HG02938 (cell line): ENCODE measurements at regions not wholly inside any gene's neighbourhood (a gene's known extent, or its start where the extent isn't known, plus 50 kb on each side); places are given as distances from the start of the nearest gene placed in this dataset.
"Not testable (repeated sequence)": the region's sequence is repeated elsewhere in the genome, so short reads cannot be mapped to it uniquely, and the experiment has no call there.

Source experiments
- ATAC-seq: cut with Tn5 transposase; IDR thresholded peaks from one replicate; pipeline ENCODE4 v1.9.1; 2021; ENCODE audit warnings: mild to moderate bottlenecking, moderate library complexity; ENCODE audit not compliant: unreplicated experiment

- no peak for ATAC-seq
Observed at GRCh38 chr20:51189814-51190782, 167.2 kb upstream of the KCNG1 start.

- no peak for ATAC-seq
Observed at GRCh38 chr20:51188941-51189340, 166.0 kb upstream of the KCNG1 start.

- no peak for ATAC-seq
Observed at GRCh38 chr20:51187261-51187660, 164.4 kb upstream of the KCNG1 start.

GRCh38 chr20:51185861-51186260, 163.0 kb upstream of the KCNG1 start:
- ATAC-seq: no peak

- ATAC-seq: no peak
Observed at GRCh38 chr20:51185277-51185676, 162.4 kb upstream of the KCNG1 start.

GRCh38 chr20:51184289-51184688, 161.4 kb upstream of the KCNG1 start:
- no peak for ATAC-seq

- no peak for ATAC-seq
Observed at GRCh38 chr20:51183451-51183850, 160.5 kb upstream of the KCNG1 start.

- ATAC-seq: no peak
Observed at GRCh38 chr20:51182571-51182970, 159.7 kb upstream of the KCNG1 start.

GRCh38 chr20:51178153-51178552, 155.2 kb upstream of the KCNG1 start:
- no peak for ATAC-seq

- no peak for ATAC-seq
Observed at GRCh38 chr20:51176876-51177275, 154.0 kb upstream of the KCNG1 start.

- ATAC-seq: no peak
Observed at GRCh38 chr20:51176446-51176845, 153.5 kb upstream of the KCNG1 start.

- ATAC-seq: no peak
Observed at GRCh38 chr20:51175724-51176123, 152.8 kb upstream of the KCNG1 start.

- ATAC-seq: no peak
Observed at GRCh38 chr20:51175156-51175555, 152.2 kb upstream of the KCNG1 start.

GRCh38 chr20:51174536-51174935, 151.6 kb upstream of the KCNG1 start:
- ATAC-seq: no peak

- no peak for ATAC-seq
Observed at GRCh38 chr20:51172558-51173428, 149.9 kb upstream of the KCNG1 start.

GRCh38 chr20:51171141-51171540, 148.2 kb upstream of the KCNG1 start:
- ATAC-seq: no peak

- ATAC-seq: no peak
Observed at GRCh38 chr20:51169813-51170212, 146.9 kb upstream of the KCNG1 start.

- not testable (repeated sequence) for ATAC-seq
Observed at GRCh38 chr20:51167911-51168310, 145.0 kb upstream of the KCNG1 start.

GRCh38 chr20:51166489-51166888, 143.6 kb upstream of the KCNG1 start:
- ATAC-seq: no peak

GRCh38 chr20:51165131-51165530, 142.2 kb upstream of the KCNG1 start:
- ATAC-seq: no peak

- no peak for ATAC-seq
Observed at GRCh38 chr20:51164731-51165130, 141.8 kb upstream of the KCNG1 start.
